Gastrocnemius medialis (tissue), 4 donors: ENCODE measurements at regions not wholly inside any gene's neighbourhood (a gene's known extent, or its start where the extent isn't known, plus 50 kb on each side); places are given as distances from the start of the nearest gene placed in this dataset.

ENCODE experiments used
- POLR2A ChIP-seq, 2 donors: fragments of 450-650 bp; IDR thresholded peaks; one replicate each; pipeline ENCODE4 v1.6.1; 2017; ENCODE audit warnings: antibody characterized with exemption in 2 of 2, mild to moderate bottlenecking in 2 of 2, moderate library complexity in 2 of 2
- TF ChIP-seq, protein P1 (sequence below), 5 experiments: fragments of 450-650 bp in 3 of 5; fragments of 200-600 bp in 2 of 5; sonication (generic) in 2 of 5; IDR thresholded peaks in 4 of 5; conservative IDR thresholded peaks in 1 of 5; 1 replicate in 4 of 5; 2 replicates in 1 of 5; pipeline ENCODE4 v1.5.1; 2016 to 2019; ENCODE audit warnings: antibody characterized with exemption in 5 of 5, mild to moderate bottlenecking in 3 of 5, moderate library complexity in 3 of 5

DNA sequence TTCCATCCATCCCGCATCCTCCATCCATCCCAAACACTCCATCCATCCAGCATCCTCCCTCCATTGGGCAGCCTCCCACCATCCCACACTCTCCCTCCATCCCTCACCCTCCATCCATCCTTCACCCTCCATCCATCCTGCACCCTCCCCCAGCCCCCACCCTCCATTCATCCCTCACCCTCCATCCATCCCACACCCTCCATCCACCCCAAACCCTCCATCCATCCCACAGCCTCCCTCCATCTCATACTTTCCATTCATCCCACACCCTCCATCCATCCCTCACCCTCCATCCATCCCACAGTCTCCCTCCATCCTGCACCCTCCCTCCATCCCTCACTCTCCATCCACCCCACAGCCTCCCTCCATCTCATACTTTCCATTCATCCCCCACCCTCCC is 60.4 kb downstream of the FOXI2 start:
- TF ChIP-seq, protein P1, sequence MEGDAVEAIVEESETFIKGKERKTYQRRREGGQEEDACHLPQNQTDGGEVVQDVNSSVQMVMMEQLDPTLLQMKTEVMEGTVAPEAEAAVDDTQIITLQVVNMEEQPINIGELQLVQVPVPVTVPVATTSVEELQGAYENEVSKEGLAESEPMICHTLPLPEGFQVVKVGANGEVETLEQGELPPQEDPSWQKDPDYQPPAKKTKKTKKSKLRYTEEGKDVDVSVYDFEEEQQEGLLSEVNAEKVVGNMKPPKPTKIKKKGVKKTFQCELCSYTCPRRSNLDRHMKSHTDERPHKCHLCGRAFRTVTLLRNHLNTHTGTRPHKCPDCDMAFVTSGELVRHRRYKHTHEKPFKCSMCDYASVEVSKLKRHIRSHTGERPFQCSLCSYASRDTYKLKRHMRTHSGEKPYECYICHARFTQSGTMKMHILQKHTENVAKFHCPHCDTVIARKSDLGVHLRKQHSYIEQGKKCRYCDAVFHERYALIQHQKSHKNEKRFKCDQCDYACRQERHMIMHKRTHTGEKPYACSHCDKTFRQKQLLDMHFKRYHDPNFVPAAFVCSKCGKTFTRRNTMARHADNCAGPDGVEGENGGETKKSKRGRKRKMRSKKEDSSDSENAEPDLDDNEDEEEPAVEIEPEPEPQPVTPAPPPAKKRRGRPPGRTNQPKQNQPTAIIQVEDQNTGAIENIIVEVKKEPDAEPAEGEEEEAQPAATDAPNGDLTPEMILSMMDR (IDR thresholded peaks at IDR 0.05 in 4 of 5, conservative IDR thresholded peaks at IDR 0.05 in 1 of 5), result no peak
- TF ChIP-seq POLR2A (IDR thresholded peaks at IDR 0.05), result no peak
